Gastrocnemius medialis (tissue), 4 donors: ENCODE measurements at regions not wholly inside any gene's neighbourhood (a gene's known extent, or its start where the extent isn't known, plus 50 kb on each side); places are given as distances from the start of the nearest gene placed in this dataset.

Experiments used
- CTCF ChIP-seq, 5 experiments: fragments of 450-650 bp in 3 of 5; fragments of 200-600 bp in 2 of 5; sonication (generic) in 2 of 5; IDR thresholded peaks in 4 of 5; conservative IDR thresholded peaks in 1 of 5; 1 replicate in 4 of 5; 2 replicates in 1 of 5; pipeline ENCODE4 v1.5.1; 2016 to 2019; ENCODE audit warnings: antibody characterized with exemption in 5 of 5, mild to moderate bottlenecking in 3 of 5, moderate library complexity in 3 of 5
- POLR2A ChIP-seq, 2 donors: fragments of 450-650 bp; IDR thresholded peaks; one replicate each; pipeline ENCODE4 v1.6.1; 2017; ENCODE audit warnings: antibody characterized with exemption in 2 of 2, mild to moderate bottlenecking in 2 of 2, moderate library complexity in 2 of 2

GRCh38 chr4:22625311-22625710 is 67.4 kb upstream of the GBA3 start:
- TF ChIP-seq CTCF (IDR thresholded peaks at IDR 0.05 in 4 of 5, conservative IDR thresholded peaks at IDR 0.05 in 1 of 5) = no peak
- TF ChIP-seq POLR2A (IDR thresholded peaks at IDR 0.05) = no peak
